SK-N-SH (cell line): ENCODE measurements at regions not wholly inside any gene's neighbourhood (a gene's known extent, or its start where the extent isn't known, plus 50 kb on each side); places are given as distances from the start of the nearest gene placed in this dataset.

ENCODE experiments used
- CTCF ChIA-PET: fragments of 300-600, 350-600 bp; formaldehyde crosslinking; extraction: SDS; loops from one replicate; lab custom pipeline; 2021; lab: Yijun Ruan, JAX
- POLR2A ChIA-PET: fragments of 350-600 bp; sonication (Branson Sonifier 250); formaldehyde crosslinking; extraction: SDS; loops from one replicate; lab custom pipeline; 2020; ENCODE audit warnings: antibody characterized with exemption, inconsistent platforms; lab: Yijun Ruan, JAX
- DNase-seq: peaks from one replicate; pipeline ENCODE4 v3.0.0; 2012
- H2AFZ ChIP-seq: fragments of 200-600 bp; sonication (generic); 2 replicates; pipeline ENCODE4 v1.8.1; 2016; ENCODE audit warnings: antibody characterized with exemption, mild to moderate bottlenecking, low read depth
- H3F3A ChIP-seq: fragments of 200-600 bp; sonication (generic); replicated peaks from 2 replicates; pipeline ENCODE3; 2016; ENCODE audit warnings: antibody characterized with exemption, mild to moderate bottlenecking; ENCODE audit not compliant: insufficient read depth
- H3K27ac ChIP-seq, 2 experiments: fragments of 200-500 bp in 1 of 2; fragments of 200-600 bp in 1 of 2; sonication (Bioruptor generic) in 1 of 2; sonication (generic), shearing (Covaris generic) in 1 of 2; 2 replicates each; pipeline versions ENCODE4 v1.5.1 to v1.6.1; 2014 to 2016; ENCODE audit warnings: low read depth in 2 of 2, inconsistent platforms in 1 of 2, low read length in 1 of 2, mild to moderate bottlenecking in 1 of 2, mixed read lengths in 1 of 2
- H3K27me3 ChIP-seq: fragments of 200-600 bp; sonication (generic), shearing (Covaris generic); 2 replicates; pipeline ENCODE4 v1.6.1; 2016; ENCODE audit warnings: mixed run types; ENCODE audit not compliant: insufficient read depth
- H3K36me3 ChIP-seq, 2 experiments: fragments of 200-500 bp in 1 of 2; fragments of 200-600 bp in 1 of 2; sonication (Bioruptor generic) in 1 of 2; sonication (generic) in 1 of 2; replicated peaks in 1 of 2; 2 replicates each; pipeline versions ENCODE3 to v1.5.1; 2014 to 2016; ENCODE audit warnings: low read length in 1 of 2, mild to moderate bottlenecking in 1 of 2; ENCODE audit not compliant: insufficient read depth in 2 of 2, control insufficient read depth in 1 of 2
- H3K4me1 ChIP-seq, 2 experiments: fragments of 200-500 bp in 1 of 2; fragments of 200-600 bp in 1 of 2; sonication (Bioruptor generic) in 1 of 2; sonication (generic), shearing (Covaris generic) in 1 of 2; 2 replicates each; pipeline versions ENCODE4 v1.5.1 to v1.6.1; 2014 to 2016; ENCODE audit warnings: low read depth in 1 of 2, low read length in 1 of 2, mixed run types in 1 of 2; ENCODE audit not compliant: insufficient read depth in 2 of 2, control insufficient read depth in 1 of 2
- H3K4me2 ChIP-seq: fragments of 200-600 bp; sonication (generic), shearing (Covaris generic); 2 replicates; pipeline ENCODE4 v1.6.1; 2017; ENCODE audit warnings: mixed run types
- H3K4me3 ChIP-seq, 2 experiments: fragments of 200-500 bp in 1 of 2; fragments of 200-600 bp in 1 of 2; sonication (Bioruptor generic) in 1 of 2; sonication (generic), shearing (Covaris generic) in 1 of 2; 2 replicates each; pipeline versions ENCODE4 v1.5.1 to v1.8.1; 2014 to 2016; ENCODE audit warnings: low read depth in 2 of 2, inconsistent platforms in 1 of 2, low read length in 1 of 2, mild to moderate bottlenecking in 1 of 2, mixed read lengths in 1 of 2, moderate library complexity in 1 of 2
- H3K79me2 ChIP-seq: fragments of 200-600 bp; sonication (generic); 2 replicates; pipeline ENCODE4 v1.8.1; 2017; ENCODE audit warnings: mild to moderate bottlenecking; ENCODE audit not compliant: insufficient read depth
- H3K9ac ChIP-seq: fragments of 200-600 bp; sonication (generic); 2 replicates; pipeline ENCODE4 v1.6.1; 2017; ENCODE audit warnings: mixed run types
- H3K9me2 ChIP-seq: fragments of 200-600 bp; sonication (generic); 2 replicates; pipeline ENCODE4 v1.6.1; 2017; ENCODE audit warnings: mixed run types
- H3K9me3 ChIP-seq: fragments of 200-600 bp; sonication (generic); 2 replicates; pipeline ENCODE4 v1.6.1; 2017; ENCODE audit warnings: mixed run types, mild to moderate bottlenecking, moderate library complexity
- H4K20me1 ChIP-seq: fragments of 200-600 bp; sonication (generic); 2 replicates; pipeline ENCODE4 v1.6.1; 2017; ENCODE audit warnings: mild to moderate bottlenecking, mixed run types; ENCODE audit not compliant: insufficient read depth
- ELF1 ChIP-seq: IDR thresholded peaks from 2 replicates; pipeline ENCODE4 v1.4.0; 2012
- EZH2phosphoT487 ChIP-seq: fragments of 200-600 bp; sonication (generic); IDR thresholded peaks from 2 replicates; pipeline ENCODE4 v1.6.1; 2017; ENCODE audit warnings: low read depth, mixed run types, mild to moderate bottlenecking, antibody characterized with exemption, moderate library complexity, borderline replicate concordance
- FOSL2 ChIP-seq: IDR thresholded peaks from 2 replicates; pipeline ENCODE4 v1.4.0; 2012; ENCODE audit warnings: low read depth, mild to moderate bottlenecking, moderate library complexity, borderline replicate concordance
- FOXJ3 ChIP-seq: sonication (generic); formaldehyde crosslinking; IDR thresholded peaks from 2 replicates; pipeline ENCODE4 v1.5.1; 2020; ENCODE audit warnings: mild to moderate bottlenecking, missing genetic modification reagents
- FOXM1 ChIP-seq: IDR thresholded peaks from 2 replicates; pipeline ENCODE4 v1.4.0; 2012; ENCODE audit warnings: low read depth, mild to moderate bottlenecking
- NFIC ChIP-seq: IDR thresholded peaks from 2 replicates; pipeline ENCODE4 v1.4.0; 2012; ENCODE audit warnings: borderline replicate concordance
- NRF1 ChIP-seq: IDR thresholded peaks from 2 replicates; pipeline ENCODE4 v1.6.1; 2012; ENCODE audit warnings: low read depth, mild to moderate bottlenecking, low read length
- RAD21 ChIP-seq: IDR thresholded peaks from 2 replicates; pipeline ENCODE4 v1.6.1; 2012; ENCODE audit warnings: mild to moderate bottlenecking, low read length
- RCOR1 ChIP-seq: fragments of 150-350 bp; IDR thresholded peaks from 2 replicates; pipeline ENCODE4 v1.6.1; 2017; ENCODE audit warnings: antibody characterized with exemption, low read length
- RFX5 ChIP-seq: IDR thresholded peaks from 2 replicates; pipeline ENCODE4 v1.6.1; 2012; ENCODE audit warnings: mild to moderate bottlenecking, improper control_type of control experiment, low read length
- SIN3A ChIP-seq: IDR thresholded peaks from 2 replicates; pipeline ENCODE4 v1.6.1; 2012; ENCODE audit warnings: low read depth, mild to moderate bottlenecking, low read length, moderate library complexity, borderline replicate concordance
- SMC3 ChIP-seq: IDR thresholded peaks from 2 replicates; pipeline ENCODE4 v1.6.1; 2012; ENCODE audit warnings: low read depth, low read length, improper control_type of control experiment
- TAF1 ChIP-seq: IDR thresholded peaks from 2 replicates; pipeline ENCODE4 v1.6.1; 2012; ENCODE audit warnings: low read depth, mild to moderate bottlenecking, low read length, moderate library complexity, borderline replicate concordance
- WGBS: methylation state at CpG from one replicate; pipeline ENCODE4 v1.1.6; 2017; ENCODE audit warnings: low lambda C conversion rate; 5-methylcytosine and 5-hydroxymethylcytosine counted together
- TF ChIP-seq, protein P1 (sequence below): IDR thresholded peaks from 2 replicates; pipeline ENCODE4 v1.4.0; 2012; ENCODE audit warnings: low read depth, borderline replicate concordance
- TF ChIP-seq, protein P2 (sequence below): IDR thresholded peaks from 2 replicates; pipeline ENCODE4 v1.4.0; 2012; ENCODE audit warnings: low read depth, borderline replicate concordance

DNA sequence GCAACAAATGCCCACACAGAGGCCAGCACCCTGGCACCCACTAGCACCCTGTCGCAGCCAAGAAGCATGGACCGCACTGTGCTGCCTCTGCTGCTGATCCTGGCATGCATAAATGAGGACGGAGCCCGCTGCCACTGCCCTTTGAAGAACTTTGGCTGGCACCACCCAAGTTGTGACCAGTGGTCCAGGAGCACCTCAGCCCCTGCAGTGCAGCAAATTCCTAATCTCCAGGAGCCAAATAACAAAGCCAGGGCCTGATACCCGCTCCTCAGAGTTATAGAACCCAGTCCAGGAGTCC lies 807.2 kb downstream of the GLUD2 start:
- WGBS, result 0% methylated on average over 1 of the region's 5 CpGs
- no peaks in the 10 kb centered on the region for H3K9me2 ChIP-seq
- H3K9me3 ChIP-seq, result no peaks in the 10 kb centered on the region
- no peaks in the 10 kb centered on the region for H3K79me2 ChIP-seq
- no peak overlapping the region for H2AFZ ChIP-seq
- no peak overlapping the region for H3K4me2 ChIP-seq
- ChIA-PET CTCF (no interaction called here), POLR2A (no interaction called here)
- H3K4me3 ChIP-seq, result no peak overlapping the region
- TF ChIP-seq EZH2phosphoT487 (no peak), SMC3 (no peak), RFX5 (no peak), FOXM1 (no peak), SIN3A (no peak), RCOR1 (no peak)
- TF ChIP-seq, protein P1, sequence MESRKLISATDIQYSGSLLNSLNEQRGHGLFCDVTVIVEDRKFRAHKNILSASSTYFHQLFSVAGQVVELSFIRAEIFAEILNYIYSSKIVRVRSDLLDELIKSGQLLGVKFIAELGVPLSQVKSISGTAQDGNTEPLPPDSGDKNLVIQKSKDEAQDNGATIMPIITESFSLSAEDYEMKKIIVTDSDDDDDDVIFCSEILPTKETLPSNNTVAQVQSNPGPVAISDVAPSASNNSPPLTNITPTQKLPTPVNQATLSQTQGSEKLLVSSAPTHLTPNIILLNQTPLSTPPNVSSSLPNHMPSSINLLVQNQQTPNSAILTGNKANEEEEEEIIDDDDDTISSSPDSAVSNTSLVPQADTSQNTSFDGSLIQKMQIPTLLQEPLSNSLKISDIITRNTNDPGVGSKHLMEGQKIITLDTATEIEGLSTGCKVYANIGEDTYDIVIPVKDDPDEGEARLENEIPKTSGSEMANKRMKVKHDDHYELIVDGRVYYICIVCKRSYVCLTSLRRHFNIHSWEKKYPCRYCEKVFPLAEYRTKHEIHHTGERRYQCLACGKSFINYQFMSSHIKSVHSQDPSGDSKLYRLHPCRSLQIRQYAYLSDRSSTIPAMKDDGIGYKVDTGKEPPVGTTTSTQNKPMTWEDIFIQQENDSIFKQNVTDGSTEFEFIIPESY, result no peak
- H3K27me3 ChIP-seq, result no peaks in the 10 kb centered on the region
- no peak overlapping the region for H3K27ac ChIP-seq
- H4K20me1 ChIP-seq, result no peaks in the 10 kb centered on the region
- H3K4me1 ChIP-seq, result no peaks in the 10 kb centered on the region
- no peak overlapping the region for H3K9ac ChIP-seq
- DNase-seq, result no peak
- H3F3A ChIP-seq, result no peaks in the 10 kb centered on the region
- H3K36me3 ChIP-seq, result no peaks in the 10 kb centered on the region

DNA sequence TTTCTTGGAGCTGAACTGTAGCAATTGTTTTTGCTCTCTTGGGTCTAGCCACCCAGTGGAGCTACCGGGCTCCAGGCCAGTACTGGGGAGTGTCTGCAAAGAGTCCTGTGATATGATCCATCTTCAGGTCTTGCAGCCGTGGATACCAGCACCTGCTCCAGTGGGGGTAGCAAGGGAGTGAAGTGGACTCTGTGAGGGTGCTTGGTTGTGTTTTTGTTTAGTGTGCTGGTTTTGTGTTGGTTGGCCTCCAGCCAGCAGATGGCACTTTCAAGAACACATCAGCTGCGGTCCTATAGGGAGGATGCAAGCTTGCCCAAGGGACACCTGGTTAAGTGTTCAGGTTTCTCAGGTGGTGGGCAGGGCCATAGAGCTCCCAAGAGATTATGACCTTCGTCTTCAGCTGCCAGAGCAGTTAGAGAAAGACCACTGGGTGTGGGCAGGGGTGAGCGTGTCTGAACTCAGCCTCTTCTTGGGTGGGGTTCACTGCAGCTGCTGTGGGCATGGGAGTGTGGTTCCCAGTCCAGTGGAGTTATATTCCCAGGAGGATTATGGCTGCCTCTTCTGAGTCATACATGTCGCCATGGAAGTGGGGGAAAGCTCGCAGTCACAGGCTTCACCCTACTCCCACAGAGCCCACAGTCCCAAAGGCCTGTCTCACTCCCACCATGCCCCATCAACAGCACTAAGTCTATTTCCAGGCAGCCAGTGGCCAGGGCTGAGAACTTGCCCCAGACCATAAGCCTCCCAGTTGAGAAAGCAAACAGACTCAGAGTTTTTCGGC lies 811.6 kb downstream of the GLUD2 start:
- H4K20me1 ChIP-seq, result no peaks in the 10 kb centered on the region
- H3K4me3 ChIP-seq, result no peak overlapping the region
- no peak overlapping the region for H3K9ac ChIP-seq
- no peaks in the 10 kb centered on the region for H3K9me3 ChIP-seq
- no peak overlapping the region for H3K4me2 ChIP-seq
- H3K4me1 ChIP-seq, result no peaks in the 10 kb centered on the region
- no peaks in the 10 kb centered on the region for H3K79me2 ChIP-seq
- no peaks in the 10 kb centered on the region for H3K36me3 ChIP-seq
- no peaks in the 10 kb centered on the region for H3K9me2 ChIP-seq
- ChIA-PET POLR2A (no interaction called here), CTCF (no interaction called here)
- DNase-seq, result no peak
- 6% methylated on average over 6 of the region's 8 CpGs for WGBS
- TF ChIP-seq NRF1, result no peak
- no peak overlapping the region for H3K27ac ChIP-seq
- H3K27me3 ChIP-seq, result no peaks in the 10 kb centered on the region
- H2AFZ ChIP-seq, result no peak overlapping the region
- no peaks in the 10 kb centered on the region for H3F3A ChIP-seq

DNA sequence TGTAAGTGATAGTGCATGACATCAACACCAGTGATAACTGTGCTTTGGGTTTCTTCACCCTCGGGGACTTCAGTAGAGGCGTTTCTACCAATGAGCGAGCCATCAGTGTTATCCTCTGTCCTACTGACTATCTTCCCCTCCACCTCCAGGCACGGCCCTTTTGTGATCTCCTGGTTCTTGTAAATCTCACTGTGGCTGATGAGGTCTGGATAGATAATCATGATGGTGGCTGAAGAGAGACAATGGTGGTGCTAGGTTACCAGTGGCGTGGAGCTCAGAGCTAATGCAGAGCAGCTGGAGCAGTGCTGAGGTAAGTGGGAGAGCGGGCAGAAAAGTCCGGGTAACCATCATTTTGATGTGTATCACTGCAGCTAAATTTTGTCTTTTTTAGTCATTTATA lies 816.6 kb downstream of the GLUD2 start:
- Histone ChIP-seq H3K27ac (no peak overlapping the region), H3K9me3 (no peaks in the 10 kb centered on the region), H3K9ac (no peak overlapping the region), H3K9me2 (no peaks in the 10 kb centered on the region), H3K79me2 (no peaks in the 10 kb centered on the region), H2AFZ (no peak overlapping the region), H3K4me2 (no peak overlapping the region), H3K36me3 (no peaks in the 10 kb centered on the region), H3K27me3 (no peaks in the 10 kb centered on the region), H3K4me3 (no peak overlapping the region), H3F3A (no peaks in the 10 kb centered on the region), H3K4me1 (no peaks in the 10 kb centered on the region), H4K20me1 (no peaks in the 10 kb centered on the region)
- WGBS, result 10% methylated on average over 7 of the region's 7 CpGs
- DNase-seq, result no peak
- POLR2A ChIA-PET, result no interaction called here
- CTCF ChIA-PET, result no interaction called here
- TF ChIP-seq RCOR1 (no peak), RFX5 (no peak), TAF1 (no peak), FOSL2 (no peak), NFIC (no peak), RAD21 (no peak), ELF1 (no peak), FOXJ3 (CRISPR knock-in tag) (no peak), NRF1 (no peak), FOXM1 (no peak), EZH2phosphoT487 (no peak)
- TF ChIP-seq, protein P2, sequence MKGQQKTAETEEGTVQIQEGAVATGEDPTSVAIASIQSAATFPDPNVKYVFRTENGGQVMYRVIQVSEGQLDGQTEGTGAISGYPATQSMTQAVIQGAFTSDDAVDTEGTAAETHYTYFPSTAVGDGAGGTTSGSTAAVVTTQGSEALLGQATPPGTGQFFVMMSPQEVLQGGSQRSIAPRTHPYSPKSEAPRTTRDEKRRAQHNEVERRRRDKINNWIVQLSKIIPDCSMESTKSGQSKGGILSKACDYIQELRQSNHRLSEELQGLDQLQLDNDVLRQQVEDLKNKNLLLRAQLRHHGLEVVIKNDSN, result no peak
- TF ChIP-seq, protein P1, result no peak
